Esophagus squamous epithelium (tissue), 4 donors: ENCODE measurements at regions not wholly inside any gene's neighbourhood (a gene's known extent, or its start where the extent isn't known, plus 50 kb on each side); places are given as distances from the start of the nearest gene placed in this dataset.

Experiments used
- POLR2A ChIP-seq, 4 donors: fragments of 450-650 bp; IDR thresholded peaks; one replicate each; pipeline ENCODE4 v1.6.1; 2017; ENCODE audit warnings: antibody characterized with exemption in 4 of 4, mild to moderate bottlenecking in 4 of 4, moderate library complexity in 3 of 4
- TF ChIP-seq, protein P1 (sequence below), 6 experiments: fragments of 450-650 bp in 4 of 6; fragments of 200-600 bp in 2 of 6; sonication (generic) in 2 of 6; IDR thresholded peaks; one replicate each; pipeline ENCODE4 v1.5.1; 2016 to 2019; ENCODE audit warnings: antibody characterized with exemption in 6 of 6, mild to moderate bottlenecking in 4 of 6, moderate library complexity in 4 of 6

DNA sequence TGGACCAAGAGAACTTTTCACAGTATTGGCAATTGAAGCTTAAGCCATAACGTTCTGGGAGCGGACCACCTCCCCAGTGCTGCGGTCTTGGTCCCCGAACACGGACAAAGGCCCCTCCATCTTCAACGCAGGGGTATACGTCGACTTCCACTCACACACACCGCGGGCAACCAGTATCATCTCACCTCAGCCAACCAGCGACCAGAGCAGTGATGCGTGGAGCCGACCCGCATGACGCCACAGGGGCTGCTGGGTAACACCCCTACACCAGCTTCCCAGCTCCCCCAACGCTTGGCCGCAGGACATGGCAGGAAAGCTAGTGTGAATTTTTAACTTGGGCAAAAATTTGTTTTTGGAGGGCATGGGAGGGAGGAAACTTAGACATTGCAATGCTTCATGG, 77.3 kb upstream of the PLCXD3 start:
- TF ChIP-seq, protein P1, sequence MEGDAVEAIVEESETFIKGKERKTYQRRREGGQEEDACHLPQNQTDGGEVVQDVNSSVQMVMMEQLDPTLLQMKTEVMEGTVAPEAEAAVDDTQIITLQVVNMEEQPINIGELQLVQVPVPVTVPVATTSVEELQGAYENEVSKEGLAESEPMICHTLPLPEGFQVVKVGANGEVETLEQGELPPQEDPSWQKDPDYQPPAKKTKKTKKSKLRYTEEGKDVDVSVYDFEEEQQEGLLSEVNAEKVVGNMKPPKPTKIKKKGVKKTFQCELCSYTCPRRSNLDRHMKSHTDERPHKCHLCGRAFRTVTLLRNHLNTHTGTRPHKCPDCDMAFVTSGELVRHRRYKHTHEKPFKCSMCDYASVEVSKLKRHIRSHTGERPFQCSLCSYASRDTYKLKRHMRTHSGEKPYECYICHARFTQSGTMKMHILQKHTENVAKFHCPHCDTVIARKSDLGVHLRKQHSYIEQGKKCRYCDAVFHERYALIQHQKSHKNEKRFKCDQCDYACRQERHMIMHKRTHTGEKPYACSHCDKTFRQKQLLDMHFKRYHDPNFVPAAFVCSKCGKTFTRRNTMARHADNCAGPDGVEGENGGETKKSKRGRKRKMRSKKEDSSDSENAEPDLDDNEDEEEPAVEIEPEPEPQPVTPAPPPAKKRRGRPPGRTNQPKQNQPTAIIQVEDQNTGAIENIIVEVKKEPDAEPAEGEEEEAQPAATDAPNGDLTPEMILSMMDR (IDR thresholded peaks at IDR 0.05), result no peak
- no peak for TF ChIP-seq POLR2A (IDR thresholded peaks at IDR 0.05)
